HL-60 (cell line): ENCODE measurements at regions not wholly inside any gene's neighbourhood (a gene's known extent, or its start where the extent isn't known, plus 50 kb on each side); places are given as distances from the start of the nearest gene placed in this dataset.

Source experiments
- DNase-seq, 2 experiments: peaks; one replicate each; pipeline ENCODE4 v3.0.0-alpha.2; 2010 to 2020; ENCODE audit warnings: low read depth in 1 of 2, low spot score in 1 of 2
- H3K27ac ChIP-seq: fragments of 250-450 bp; sonication (Bioruptor Pico); replicated peaks from 2 replicates; pipeline ENCODE4 v1.5.1; 2020; ENCODE audit warnings: mild to moderate bottlenecking, moderate library complexity
- H3K27me3 ChIP-seq: fragments of 250-450 bp; sonication (Bioruptor Pico); 2 replicates; pipeline ENCODE4 v1.5.1; 2021; ENCODE audit warnings: mild to moderate bottlenecking, moderate library complexity; ENCODE audit not compliant: insufficient read depth, poor library complexity, severe bottlenecking
- H3K4me3 ChIP-seq: replicated peaks from 2 replicates; pipeline ENCODE4 v1.5.1; 2011; ENCODE audit warnings: mild to moderate bottlenecking, control low read depth, low read length; ENCODE audit not compliant: insufficient read depth
- GABPA ChIP-seq: IDR thresholded peaks from 2 replicates; pipeline ENCODE4 v1.6.1; 2012; ENCODE audit warnings: low read depth
- POLR2AphosphoS5 ChIP-seq: IDR thresholded peaks from 2 replicates; pipeline ENCODE4 v1.6.1; 2012; ENCODE audit warnings: low read depth
- REST ChIP-seq: IDR thresholded peaks from 2 replicates; pipeline ENCODE4 v1.6.1; 2012; ENCODE audit warnings: low read depth; ENCODE audit not compliant: insufficient replicate concordance
- SPI1 ChIP-seq: IDR thresholded peaks from 2 replicates; pipeline ENCODE4 v1.6.1; 2012; ENCODE audit warnings: low read depth, mild to moderate bottlenecking, borderline replicate concordance
- TF ChIP-seq, protein P1 (sequence below): IDR thresholded peaks from one replicate; pipeline ENCODE4 v1.5.1; 2011; ENCODE audit warnings: low read length, control low read depth, inconsistent platforms; ENCODE audit not compliant: insufficient read depth

GRCh38 chr11:96752221-96752620 is 362.4 kb downstream of the JRKL start:
- DNase-seq: no peak
- H3K4me3 ChIP-seq: no peak overlapping the region
- no peak overlapping the region for H3K27ac ChIP-seq
- TF ChIP-seq POLR2AphosphoS5 (no peak), GABPA (no peak), REST (no peak), SPI1 (no peak)
- TF ChIP-seq, protein P1, sequence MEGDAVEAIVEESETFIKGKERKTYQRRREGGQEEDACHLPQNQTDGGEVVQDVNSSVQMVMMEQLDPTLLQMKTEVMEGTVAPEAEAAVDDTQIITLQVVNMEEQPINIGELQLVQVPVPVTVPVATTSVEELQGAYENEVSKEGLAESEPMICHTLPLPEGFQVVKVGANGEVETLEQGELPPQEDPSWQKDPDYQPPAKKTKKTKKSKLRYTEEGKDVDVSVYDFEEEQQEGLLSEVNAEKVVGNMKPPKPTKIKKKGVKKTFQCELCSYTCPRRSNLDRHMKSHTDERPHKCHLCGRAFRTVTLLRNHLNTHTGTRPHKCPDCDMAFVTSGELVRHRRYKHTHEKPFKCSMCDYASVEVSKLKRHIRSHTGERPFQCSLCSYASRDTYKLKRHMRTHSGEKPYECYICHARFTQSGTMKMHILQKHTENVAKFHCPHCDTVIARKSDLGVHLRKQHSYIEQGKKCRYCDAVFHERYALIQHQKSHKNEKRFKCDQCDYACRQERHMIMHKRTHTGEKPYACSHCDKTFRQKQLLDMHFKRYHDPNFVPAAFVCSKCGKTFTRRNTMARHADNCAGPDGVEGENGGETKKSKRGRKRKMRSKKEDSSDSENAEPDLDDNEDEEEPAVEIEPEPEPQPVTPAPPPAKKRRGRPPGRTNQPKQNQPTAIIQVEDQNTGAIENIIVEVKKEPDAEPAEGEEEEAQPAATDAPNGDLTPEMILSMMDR: no peak
- H3K27me3 ChIP-seq: no peaks in the 10 kb centered on the region

GRCh38 chr11:96753997-96754396 is 364.2 kb downstream of the JRKL start:
- no peak overlapping the region for H3K27ac ChIP-seq
- no peak for DNase-seq
- no peak for TF ChIP-seq GABPA
- TF ChIP-seq SPI1: no peak
- TF ChIP-seq REST: no peak
- TF ChIP-seq POLR2AphosphoS5: no peak
- TF ChIP-seq, protein P1: no peak
- no peak overlapping the region for H3K4me3 ChIP-seq
- no peaks in the 10 kb centered on the region for H3K27me3 ChIP-seq

GRCh38 chr11:96755209-96755608 is 365.4 kb downstream of the JRKL start:
- H3K27ac ChIP-seq: no peak overlapping the region
- H3K27me3 ChIP-seq: no peaks in the 10 kb centered on the region
- no peak for DNase-seq
- H3K4me3 ChIP-seq: no peak overlapping the region
- TF ChIP-seq SPI1 (no peak), REST (no peak), POLR2AphosphoS5 (no peak), GABPA (no peak)
- TF ChIP-seq, protein P1: no peak
